GM10266 (cell line): ENCODE measurements at regions not wholly inside any gene's neighbourhood (a gene's known extent, or its start where the extent isn't known, plus 50 kb on each side); places are given as distances from the start of the nearest gene placed in this dataset.

ENCODE experiments used
- DNase-seq: peaks from one replicate; pipeline ENCODE4 v3.0.0; 2012; ENCODE audit errors: extremely low spot score
- TF ChIP-seq, protein P1 (sequence below): IDR thresholded peaks from 2 replicates; pipeline ENCODE4 v1.5.1; 2012; ENCODE audit warnings: mild to moderate bottlenecking, low read depth; ENCODE audit not compliant: control insufficient read depth, insufficient read depth; ENCODE audit errors: missing control alignments

DNA sequence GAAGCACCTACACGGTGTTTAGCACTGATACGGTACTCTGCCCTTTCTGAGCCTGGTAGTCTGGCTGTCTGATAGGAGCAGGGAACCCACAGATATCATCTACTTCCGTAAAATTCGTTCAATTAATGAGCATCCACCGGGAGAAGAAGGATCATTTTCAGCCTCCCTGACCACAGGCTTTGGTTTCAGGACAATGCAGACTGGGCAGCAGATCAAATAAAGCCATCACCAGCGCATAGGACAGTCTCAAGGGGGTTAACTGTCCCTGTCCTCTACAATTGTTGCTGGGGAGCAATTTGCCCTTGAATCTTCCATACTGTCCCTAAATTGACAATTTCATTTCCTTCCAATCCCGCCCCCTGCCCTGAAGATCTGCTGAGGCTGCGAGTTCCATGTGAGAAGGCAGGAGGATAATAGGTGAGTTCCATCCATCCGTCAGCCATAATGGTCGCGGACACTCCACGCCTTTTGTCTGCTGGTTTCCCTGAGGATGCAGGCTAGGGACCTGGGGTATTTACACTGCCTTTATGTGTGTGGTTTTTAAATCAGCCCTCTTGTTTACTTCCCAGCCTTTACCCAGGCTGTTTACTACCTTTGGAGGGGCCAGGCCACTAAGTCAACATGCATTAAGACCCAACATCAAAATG lies 110.0 kb downstream of the MYCN start:
- no peak for DNase-seq
- TF ChIP-seq, protein P1, sequence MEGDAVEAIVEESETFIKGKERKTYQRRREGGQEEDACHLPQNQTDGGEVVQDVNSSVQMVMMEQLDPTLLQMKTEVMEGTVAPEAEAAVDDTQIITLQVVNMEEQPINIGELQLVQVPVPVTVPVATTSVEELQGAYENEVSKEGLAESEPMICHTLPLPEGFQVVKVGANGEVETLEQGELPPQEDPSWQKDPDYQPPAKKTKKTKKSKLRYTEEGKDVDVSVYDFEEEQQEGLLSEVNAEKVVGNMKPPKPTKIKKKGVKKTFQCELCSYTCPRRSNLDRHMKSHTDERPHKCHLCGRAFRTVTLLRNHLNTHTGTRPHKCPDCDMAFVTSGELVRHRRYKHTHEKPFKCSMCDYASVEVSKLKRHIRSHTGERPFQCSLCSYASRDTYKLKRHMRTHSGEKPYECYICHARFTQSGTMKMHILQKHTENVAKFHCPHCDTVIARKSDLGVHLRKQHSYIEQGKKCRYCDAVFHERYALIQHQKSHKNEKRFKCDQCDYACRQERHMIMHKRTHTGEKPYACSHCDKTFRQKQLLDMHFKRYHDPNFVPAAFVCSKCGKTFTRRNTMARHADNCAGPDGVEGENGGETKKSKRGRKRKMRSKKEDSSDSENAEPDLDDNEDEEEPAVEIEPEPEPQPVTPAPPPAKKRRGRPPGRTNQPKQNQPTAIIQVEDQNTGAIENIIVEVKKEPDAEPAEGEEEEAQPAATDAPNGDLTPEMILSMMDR = no peak

DNA sequence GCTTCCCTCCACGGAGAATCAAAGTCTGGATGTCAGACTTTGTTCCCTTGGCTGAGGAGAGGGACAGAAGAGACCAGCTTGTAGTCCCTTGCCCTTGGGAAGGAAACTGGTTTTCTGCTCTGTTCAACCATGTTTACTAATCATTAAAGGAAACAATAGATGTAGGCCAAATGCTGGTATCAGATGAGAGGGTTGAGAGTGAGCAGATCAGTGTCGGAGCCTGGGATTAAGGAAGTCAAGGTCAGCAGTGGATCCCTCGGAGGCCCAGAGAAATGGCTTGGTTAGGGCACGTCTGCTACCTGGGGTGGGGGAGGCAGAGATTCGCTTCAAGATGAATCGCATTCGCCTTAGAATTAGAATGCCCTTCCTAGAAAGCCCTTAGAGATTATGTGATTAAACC lies 109.1 kb downstream of the MYCN start:
- TF ChIP-seq, protein P1 = no peak
- DNase-seq = no peak

DNA sequence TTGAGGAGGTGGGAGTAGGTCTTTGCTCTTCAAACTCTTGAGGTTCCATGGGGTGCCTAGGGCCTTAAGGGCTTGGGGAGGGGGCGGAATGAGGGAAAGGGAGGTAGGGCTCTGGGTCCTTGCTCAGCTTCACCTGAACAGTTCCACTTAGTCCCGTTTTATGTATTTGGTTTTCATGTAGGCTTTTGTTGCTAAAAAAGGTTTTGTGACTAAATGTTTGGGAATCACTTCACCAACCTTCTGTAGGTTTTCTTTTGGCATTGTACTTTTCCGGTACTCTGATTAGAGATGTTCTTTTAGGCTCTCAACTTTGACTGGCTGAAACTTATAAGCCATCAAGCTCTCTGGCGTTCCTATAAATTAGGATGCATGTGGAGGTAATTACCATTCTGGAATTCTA lies 108.1 kb downstream of the MYCN start:
- TF ChIP-seq, protein P1 = no peak
- DNase-seq = no peak

DNA sequence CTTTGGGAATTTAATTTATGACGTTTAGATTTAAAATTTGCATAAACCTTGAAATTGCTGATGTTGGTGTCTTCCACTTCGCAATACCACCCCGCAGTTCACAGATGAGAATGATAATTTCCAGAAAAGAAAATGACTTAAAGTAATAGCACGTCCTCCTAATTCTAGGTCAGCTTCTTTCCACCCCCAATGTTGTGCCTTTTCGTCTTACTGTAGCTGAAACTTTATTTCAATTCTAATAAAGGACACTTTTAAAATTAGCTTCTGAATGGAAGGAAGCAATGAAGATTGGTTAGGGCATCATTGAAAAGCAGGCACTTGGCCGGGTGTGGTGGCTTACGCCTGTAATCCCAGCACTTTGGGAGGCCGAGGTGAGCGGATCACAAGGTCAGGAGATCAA lies 107.4 kb downstream of the MYCN start:
- TF ChIP-seq, protein P1 = no peak
- no peak for DNase-seq

DNA sequence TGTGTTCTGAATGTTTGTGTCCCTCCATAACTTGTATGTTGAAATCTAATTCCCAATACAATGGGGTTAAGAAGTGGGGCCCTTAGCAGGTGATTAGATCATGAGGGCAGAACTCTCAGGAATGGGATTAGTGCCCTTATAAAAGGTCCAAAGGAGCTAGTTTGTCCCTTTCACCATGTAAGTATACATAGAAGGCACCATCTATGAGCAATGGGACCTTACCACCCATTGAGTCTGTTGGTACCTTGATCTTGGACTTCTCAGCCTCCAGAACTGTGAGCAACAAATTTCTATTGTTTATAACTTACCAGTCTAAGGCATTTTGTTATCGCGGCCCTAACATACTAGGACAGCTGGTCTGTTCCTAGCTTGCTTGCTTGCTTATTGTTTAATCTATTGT lies 106.3 kb downstream of the MYCN start:
- TF ChIP-seq, protein P1 = no peak
- no peak for DNase-seq

DNA sequence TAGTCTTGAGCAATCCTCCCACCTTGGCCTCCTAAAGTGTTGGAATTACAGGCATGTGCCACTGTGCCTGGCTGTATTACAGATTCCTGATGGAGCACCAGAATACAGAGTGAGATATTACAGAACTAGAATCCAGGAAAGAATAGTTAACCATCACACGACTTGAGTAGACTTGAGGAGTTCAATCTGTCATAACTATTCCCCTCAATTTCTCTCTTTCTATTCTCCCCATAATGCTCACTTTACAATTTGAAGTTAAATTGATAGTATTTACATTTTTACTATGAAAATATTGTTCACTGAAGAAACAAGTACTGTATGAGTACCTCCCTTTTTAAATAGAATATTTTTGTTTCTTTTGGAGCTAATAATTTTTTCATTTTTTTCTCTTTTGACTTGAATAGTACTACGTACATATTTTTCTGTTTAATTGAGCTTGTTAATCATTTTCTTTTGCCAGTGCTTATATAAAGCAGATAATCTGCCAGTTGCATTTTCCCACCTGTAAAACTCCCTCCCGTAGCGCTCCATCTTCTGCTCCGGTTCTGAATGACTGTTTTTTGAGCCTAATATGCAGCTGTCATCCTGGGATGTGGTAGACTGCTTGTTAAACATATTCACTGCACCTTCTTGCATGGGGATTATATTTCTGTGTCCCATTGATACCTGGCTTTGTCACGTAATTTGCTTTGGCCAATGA lies 105.5 kb downstream of the MYCN start:
- no peak for DNase-seq
- TF ChIP-seq, protein P1 = no peak

DNA sequence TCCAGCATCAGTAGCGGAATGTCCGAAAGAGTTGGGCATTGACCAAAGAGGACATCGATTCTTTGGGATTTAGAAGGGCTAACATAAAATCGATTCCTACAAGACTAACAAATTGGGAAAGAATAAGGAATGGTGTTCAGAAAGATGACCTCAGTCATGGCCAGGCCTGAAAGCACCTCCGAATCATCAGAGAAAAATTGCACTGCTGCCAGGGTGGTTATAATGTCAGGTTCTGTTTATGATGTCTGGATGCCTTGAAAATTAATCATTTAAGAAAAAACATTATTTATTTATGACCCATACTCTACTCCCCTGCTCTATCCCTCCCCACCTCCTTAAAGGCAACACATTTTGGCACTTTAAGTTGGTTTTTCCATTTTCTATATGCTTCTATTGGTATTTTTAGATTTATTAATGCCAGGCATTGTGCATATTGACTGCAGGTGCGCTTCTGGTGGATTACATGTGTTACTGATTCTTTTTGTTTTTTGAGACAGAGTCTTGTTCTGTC lies 104.7 kb downstream of the MYCN start:
- no peak for DNase-seq
- TF ChIP-seq, protein P1 = no peak
